ENCODE measurements at regions not wholly inside any gene's neighbourhood (a gene's known extent, or its start where the extent isn't known, plus 50 kb on each side); places are given as distances from the start of the nearest gene placed in this dataset.
"Not testable (repeated sequence)": the region's sequence is repeated elsewhere in the genome, so short reads cannot be mapped to it uniquely, and the experiment has no call there.

DNA sequence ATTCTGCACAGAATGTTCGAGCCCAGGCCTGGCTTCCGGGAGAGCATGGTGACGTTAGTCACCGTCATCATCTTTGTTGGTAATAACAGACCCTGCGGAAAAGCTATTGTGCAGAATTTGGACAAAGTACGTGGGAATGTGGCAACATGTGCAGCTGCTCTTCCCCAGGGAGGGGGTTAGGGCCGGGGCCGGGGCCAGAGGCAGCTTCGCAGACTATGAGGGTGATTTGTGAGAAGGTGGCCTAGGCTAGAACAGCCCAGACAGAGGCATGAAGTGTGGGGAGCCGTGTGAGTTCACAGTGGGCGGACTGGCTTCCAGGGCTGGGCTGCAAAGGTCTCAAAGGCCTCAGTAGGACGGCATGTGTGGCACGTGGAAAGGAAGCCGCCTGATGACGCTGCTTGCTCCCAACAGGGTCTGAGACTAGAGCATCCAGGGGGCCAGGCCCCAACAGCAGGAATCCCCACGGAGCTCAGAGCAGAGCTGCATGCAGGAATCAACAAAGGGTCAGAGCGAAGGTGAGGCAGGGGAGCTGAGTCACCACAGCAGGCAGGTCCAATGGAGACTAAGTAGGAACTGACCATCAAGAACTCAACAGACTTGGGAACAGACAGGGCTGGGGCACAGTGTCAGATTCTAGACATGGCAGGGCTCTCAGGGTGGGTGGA is 109.2 kb downstream of the NPIPB11 start:
- H3K9me3 ChIP-seq (ENCODE audit: control insufficient read depth, low read length); H3K4me1 ChIP-seq (ENCODE audit: control insufficient read depth, insufficient read depth, low read length); H3K9ac ChIP-seq (ENCODE audit: low read length); H3K4me3 ChIP-seq (ENCODE audit: low read length); H3K36me3 ChIP-seq (ENCODE audit: control insufficient read depth, insufficient read depth, low read length); H3K27me3 ChIP-seq (ENCODE audit: control insufficient read depth, insufficient read depth, low read length): not testable (repeated sequence)

GRCh38 chr16:29296176-29296575 is 110.3 kb downstream of the NPIPB11 start:
- H3K36me3 ChIP-seq (ENCODE audit: control insufficient read depth, insufficient read depth, low read length); H3K9me3 ChIP-seq (ENCODE audit: control insufficient read depth, low read length); H3K27me3 ChIP-seq (ENCODE audit: control insufficient read depth, insufficient read depth, low read length); H3K9ac ChIP-seq (ENCODE audit: low read length); H3K4me3 ChIP-seq (ENCODE audit: low read length): not testable (repeated sequence)
- peaks cover 12% of the 10 kb centered on the region for H3K4me1 ChIP-seq (ENCODE audit: control insufficient read depth, insufficient read depth, low read length)

GRCh38 chr16:29294951-29295795 is 111.3 kb downstream of the NPIPB11 start:
- not testable (repeated sequence) for H3K27me3 ChIP-seq (ENCODE audit: control insufficient read depth, insufficient read depth, low read length); H3K9me3 ChIP-seq (ENCODE audit: control insufficient read depth, low read length); H3K4me3 ChIP-seq (ENCODE audit: low read length); H3K36me3 ChIP-seq (ENCODE audit: control insufficient read depth, insufficient read depth, low read length); H3K9ac ChIP-seq (ENCODE audit: low read length)
- peaks cover 22% of the 10 kb centered on the region for H3K4me1 ChIP-seq (ENCODE audit: control insufficient read depth, insufficient read depth, low read length)

- H3K4me3 ChIP-seq (ENCODE audit: low read length); H3K9ac ChIP-seq (ENCODE audit: low read length); H3K9me3 ChIP-seq (ENCODE audit: control insufficient read depth, low read length); H3K27me3 ChIP-seq (ENCODE audit: control insufficient read depth, insufficient read depth, low read length); H3K36me3 ChIP-seq (ENCODE audit: control insufficient read depth, insufficient read depth, low read length): not testable (repeated sequence)
- H3K4me1 ChIP-seq (ENCODE audit: control insufficient read depth, insufficient read depth, low read length) = peaks cover 28% of the 10 kb centered on the region
Observed at GRCh38 chr16:29294400-29294933, 112.0 kb downstream of the NPIPB11 start.

GRCh38 chr16:29293545-29293944 is 113.0 kb downstream of the NPIPB11 start:
- H3K36me3 ChIP-seq (ENCODE audit: control insufficient read depth, insufficient read depth, low read length); H3K27me3 ChIP-seq (ENCODE audit: control insufficient read depth, insufficient read depth, low read length); H3K4me3 ChIP-seq (ENCODE audit: low read length); H3K9me3 ChIP-seq (ENCODE audit: control insufficient read depth, low read length); H3K9ac ChIP-seq (ENCODE audit: low read length): not testable (repeated sequence)
- H3K4me1 ChIP-seq (ENCODE audit: control insufficient read depth, insufficient read depth, low read length) = peaks cover 37% of the 10 kb centered on the region

GRCh38 chr16:29292952-29293471 is 113.5 kb downstream of the NPIPB11 start:
- not testable (repeated sequence) for H3K9me3 ChIP-seq (ENCODE audit: control insufficient read depth, low read length); H3K27me3 ChIP-seq (ENCODE audit: control insufficient read depth, insufficient read depth, low read length); H3K9ac ChIP-seq (ENCODE audit: low read length); H3K36me3 ChIP-seq (ENCODE audit: control insufficient read depth, insufficient read depth, low read length); H3K4me3 ChIP-seq (ENCODE audit: low read length)
- H3K4me1 ChIP-seq (ENCODE audit: control insufficient read depth, insufficient read depth, low read length) = peaks cover 42% of the 10 kb centered on the region

DNA sequence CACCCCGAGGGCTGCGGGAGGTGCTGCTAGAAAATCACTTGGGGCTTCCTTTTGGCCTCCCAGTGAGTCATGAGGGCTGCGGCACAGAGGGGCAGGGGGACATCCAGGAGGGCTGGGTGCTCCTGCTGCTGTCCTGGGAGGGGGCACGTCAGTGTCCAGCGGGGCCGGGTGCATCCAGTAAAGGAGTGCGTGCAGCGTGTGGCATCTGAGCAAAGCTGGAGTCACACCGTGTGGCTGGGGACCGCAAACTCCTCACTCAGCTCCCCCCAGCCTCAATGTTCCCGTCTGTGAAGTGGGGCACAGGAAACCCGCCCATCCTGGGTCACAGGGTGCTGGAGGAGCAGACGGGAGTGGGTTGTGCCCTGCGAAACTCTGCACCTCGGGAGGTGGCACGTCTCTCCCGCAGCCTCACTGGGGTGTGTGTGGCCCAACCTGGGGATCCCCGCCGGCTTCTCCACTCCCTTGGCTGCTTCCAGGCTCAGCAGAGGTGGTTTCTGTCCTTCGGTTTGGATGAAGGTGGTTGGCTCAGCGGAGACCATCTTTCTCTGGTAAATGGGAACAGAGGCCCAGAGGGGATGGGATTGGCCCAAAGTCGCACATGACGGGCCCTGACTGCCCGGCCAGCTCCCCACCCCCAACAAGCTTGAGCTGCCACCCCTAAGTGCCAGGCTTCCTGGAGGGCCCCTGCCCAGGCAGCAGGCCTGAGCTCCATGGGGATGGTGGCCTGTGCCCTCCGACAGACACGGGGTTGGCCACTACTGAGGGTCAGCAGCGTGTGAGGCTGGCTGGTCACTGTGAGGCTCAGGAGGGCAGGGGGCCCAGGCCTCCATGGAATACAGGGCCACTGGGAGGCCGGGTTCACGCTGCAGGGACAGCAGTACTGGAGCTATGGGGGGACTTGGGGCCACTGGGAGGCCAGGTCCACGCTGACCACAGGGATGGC is 114.9 kb downstream of the NPIPB11 start:
- H3K9me3 ChIP-seq (ENCODE audit: control insufficient read depth, low read length); H3K36me3 ChIP-seq (ENCODE audit: control insufficient read depth, insufficient read depth, low read length); H3K27me3 ChIP-seq (ENCODE audit: control insufficient read depth, insufficient read depth, low read length); H3K4me3 ChIP-seq (ENCODE audit: low read length): not testable (repeated sequence)
- Histone ChIP-seq H3K9ac (ENCODE audit: low read length) (peak overlapping the region; percentile 65), H3K4me1 (ENCODE audit: control insufficient read depth, insufficient read depth, low read length) (peaks cover 46% of the 10 kb centered on the region)

- Histone ChIP-seq H3K9me3 (ENCODE audit: control insufficient read depth, low read length) (no peaks in the 10 kb centered on the region), H3K36me3 (ENCODE audit: control insufficient read depth, insufficient read depth, low read length) (no peaks in the 10 kb centered on the region), H3K9ac (ENCODE audit: low read length) (peak overlapping the region; percentile 65), H3K4me1 (ENCODE audit: control insufficient read depth, insufficient read depth, low read length) (peaks cover 46% of the 10 kb centered on the region), H3K27me3 (ENCODE audit: control insufficient read depth, insufficient read depth, low read length) (no peaks in the 10 kb centered on the region), H3K4me3 (ENCODE audit: low read length) (peak overlapping the region; percentile 41)
Observed at GRCh38 chr16:29290631-29291247, 115.8 kb downstream of the NPIPB11 start.

GRCh38 chr16:29289516-29290239 is 116.8 kb downstream of the NPIPB11 start:
- not testable (repeated sequence) for H3K9ac ChIP-seq (ENCODE audit: low read length); H3K27me3 ChIP-seq (ENCODE audit: control insufficient read depth, insufficient read depth, low read length); H3K4me3 ChIP-seq (ENCODE audit: low read length); H3K9me3 ChIP-seq (ENCODE audit: control insufficient read depth, low read length); H3K36me3 ChIP-seq (ENCODE audit: control insufficient read depth, insufficient read depth, low read length)
- H3K4me1 ChIP-seq (ENCODE audit: control insufficient read depth, insufficient read depth, low read length) = peaks cover 50% of the 10 kb centered on the region

- H3K36me3 ChIP-seq (ENCODE audit: control insufficient read depth, insufficient read depth, low read length); H3K4me3 ChIP-seq (ENCODE audit: low read length); H3K27me3 ChIP-seq (ENCODE audit: control insufficient read depth, insufficient read depth, low read length); H3K9ac ChIP-seq (ENCODE audit: low read length); H3K9me3 ChIP-seq (ENCODE audit: control insufficient read depth, low read length): not testable (repeated sequence)
- H3K4me1 ChIP-seq (ENCODE audit: control insufficient read depth, insufficient read depth, low read length) = peaks cover 50% of the 10 kb centered on the region
Observed at GRCh38 chr16:29288711-29289474, 117.6 kb downstream of the NPIPB11 start.

All from mucosa of stomach (tissue), 1 donor.